Head of caudate nucleus (tissue), 42 donors: ENCODE measurements at regions not wholly inside any gene's neighbourhood (a gene's known extent, or its start where the extent isn't known, plus 50 kb on each side); places are given as distances from the start of the nearest gene placed in this dataset.

Experiments
- DNase-seq, 42 donors: peaks; one replicate each; pipeline versions ENCODE4 v3.0.0 to v3.0.0-alpha.2; 2020 to 2021; ENCODE audit warnings: mixed read lengths in 7 of 42
- intact Hi-C: fragments of 100-400 bp; cut with DNase I; formaldehyde crosslinking; loops from one replicate; pipeline ENCODE4 v1.15.0; 2022

- intact Hi-C loops, result no loop called here
- DNase-seq, result peak in 12 of 42 donors; percentile 6 to 56 (median 26)
These were observed 114.3 kb upstream of the ARHGEF3 start for GRCh38 chr3:56915966-56916586.

- DNase-seq, result no peak
- intact Hi-C loops, result no loop called here
These were observed 112.9 kb upstream of the ARHGEF3 start for GRCh38 chr3:56914646-56915045.

GRCh38 chr3:56911363-56911762 lies 109.6 kb upstream of the ARHGEF3 start:
- no peak for DNase-seq
- intact Hi-C loops, result no loop called here

- no peak for DNase-seq
- intact Hi-C loops, result no loop called here
These were observed 107.6 kb upstream of the ARHGEF3 start for GRCh38 chr3:56909349-56909748.

GRCh38 chr3:56908004-56908403 lies 106.3 kb upstream of the ARHGEF3 start:
- DNase-seq, result no peak

GRCh38 chr3:56904552-56905215 lies 102.9 kb upstream of the ARHGEF3 start:
- no peak for DNase-seq
- intact Hi-C loops, result no loop called here

More at GRCh38 chr3:56908004-56908403, 106.3 kb upstream of the ARHGEF3 start:
- intact Hi-C loops, result no loop called here

GRCh38 chr3:56903231-56903782 lies 101.6 kb upstream of the ARHGEF3 start:
- DNase-seq, result no peak

GRCh38 chr3:56902468-56903160 lies 100.9 kb upstream of the ARHGEF3 start:
- intact Hi-C loops, result no loop called here
- no peak for DNase-seq

More at GRCh38 chr3:56903231-56903782, 101.6 kb upstream of the ARHGEF3 start:
- intact Hi-C loops, result no loop called here

GRCh38 chr3:56900801-56901200 lies 99.1 kb upstream of the ARHGEF3 start:
- no peak for DNase-seq
- intact Hi-C loops, result no loop called here

GRCh38 chr3:56899851-56900250 lies 98.1 kb upstream of the ARHGEF3 start:
- DNase-seq, result no peak
- intact Hi-C loops, result no loop called here

- intact Hi-C loops, result no loop called here
- DNase-seq, result no peak
These were observed 97.3 kb upstream of the ARHGEF3 start for GRCh38 chr3:56899078-56899477.

- intact Hi-C loops, result no loop called here
These were observed 94.6 kb upstream of the ARHGEF3 start for GRCh38 chr3:56896357-56896756.

GRCh38 chr3:56894881-56895431 lies 93.2 kb upstream of the ARHGEF3 start:
- intact Hi-C loops, result no loop called here

More at GRCh38 chr3:56896357-56896756, 94.6 kb upstream of the ARHGEF3 start:
- no peak for DNase-seq

GRCh38 chr3:56890448-56891091 lies 88.8 kb upstream of the ARHGEF3 start:
- DNase-seq, result no peak
- intact Hi-C loops, result no loop called here

More at GRCh38 chr3:56894881-56895431, 93.2 kb upstream of the ARHGEF3 start:
- DNase-seq, result peak in 41 of 42 donors; percentile 18 to 90 (median 58)

GRCh38 chr3:56889131-56889530 lies 87.4 kb upstream of the ARHGEF3 start:
- intact Hi-C loops, result no loop called here
- DNase-seq, result no peak

- intact Hi-C loops, result no loop called here
- no peak for DNase-seq
These were observed 85.8 kb upstream of the ARHGEF3 start for GRCh38 chr3:56887402-56888025.

- no peak for DNase-seq
- intact Hi-C loops, result no loop called here
These were observed 84.6 kb upstream of the ARHGEF3 start for GRCh38 chr3:56886314-56886713.

- DNase-seq, result no peak
- intact Hi-C loops, result no loop called here
These were observed 84.1 kb upstream of the ARHGEF3 start for GRCh38 chr3:56885879-56886278.

GRCh38 chr3:56885453-56885852 lies 83.7 kb upstream of the ARHGEF3 start:
- DNase-seq, result no peak
- intact Hi-C loops, result no loop called here
